ENCODE measurements at regions not wholly inside any gene's neighbourhood (a gene's known extent, or its start where the extent isn't known, plus 50 kb on each side); places are given as distances from the start of the nearest gene placed in this dataset.

DNA sequence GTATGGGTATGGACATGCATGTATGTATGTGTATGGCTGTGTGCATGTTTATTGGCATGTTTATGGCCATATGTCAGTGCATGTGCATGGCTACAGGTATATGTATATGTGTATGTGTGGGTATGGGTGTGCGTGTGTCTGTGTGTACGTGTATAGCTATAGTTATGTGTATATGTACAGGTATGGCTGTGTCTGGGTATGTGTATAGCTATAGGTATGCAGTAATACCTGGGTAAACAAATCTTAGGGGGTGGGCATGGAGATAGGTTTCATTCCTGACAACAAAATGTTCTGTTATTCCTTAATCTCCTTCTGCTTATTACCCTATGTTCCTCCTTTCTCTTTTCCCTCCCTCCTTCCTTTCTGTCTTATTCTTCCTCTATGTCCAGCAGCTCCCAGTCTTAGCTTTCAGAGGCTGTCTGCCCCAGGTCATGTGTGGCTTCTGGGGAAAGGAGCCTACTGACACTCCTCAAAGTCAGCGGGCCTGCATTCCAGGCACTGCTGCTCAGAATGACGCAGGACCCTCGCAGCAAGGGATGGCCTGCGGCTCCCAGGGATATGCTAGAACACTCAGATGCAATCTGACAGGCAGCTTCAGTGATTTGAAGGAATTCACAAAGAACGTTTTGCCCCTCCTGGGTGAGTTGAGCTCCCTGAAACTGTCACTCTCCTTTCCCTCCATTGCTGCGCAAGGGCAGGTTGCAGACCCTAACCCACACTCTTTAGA lies 139.3 kb upstream of the PHACTR1 start:
- TF ChIP-seq CTCF (conservative IDR thresholded peaks at IDR 0.05; ENCODE audit: low read depth, low read length) (no peak), EZH2 (IDR thresholded peaks at IDR 0.05; ENCODE audit: borderline replicate concordance, low read depth, low read length, poor library complexity, severe bottlenecking) (no peak)
